K562 (cell line): ENCODE measurements at regions not wholly inside any gene's neighbourhood (a gene's known extent, or its start where the extent isn't known, plus 50 kb on each side); places are given as distances from the start of the nearest gene placed in this dataset.

Source experiments
- ATAC-seq: fragments of 200-7000 bp; cut with Tn5 transposase; 3 replicates; pipeline ENCODE4 v1.9.1; 2020; ENCODE audit warnings: moderate library complexity
- BruUV-seq: library from RNA; stranded (reverse); fragments of 400-500 nt; replicated peaks from 2 replicates; lab custom pipeline; 2021; lab: Mats Ljungman, UMichigan
- CTCF ChIA-PET: fragments of 300-600 bp; formaldehyde crosslinking; extraction: SDS; loops from one replicate; lab custom pipeline; 2021; ENCODE audit warnings: low intra/inter-chr PET ratio; lab: Yijun Ruan, JAX
- POLR2A ChIA-PET: fragments of 300-600, 350-650 bp; sonication (Branson Sonifier 250); formaldehyde crosslinking; extraction: SDS; loops from one replicate; lab custom pipeline; 2021; ENCODE audit warnings: antibody characterized with exemption, inconsistent platforms; lab: Yijun Ruan, JAX
- DNase-seq, 4 experiments: peaks; one replicate each; pipeline versions ENCODE4 v3.0.0 to v3.0.0-alpha.2; 2011 to 2018; ENCODE audit warnings: low spot score in 3 of 4, mixed read lengths in 3 of 4; ENCODE audit errors: extremely low read depth in 1 of 4
- FAIRE-seq: peaks from 2 replicates; lab custom pipeline; 2011; peaks lifted over from hg19 to GRCh38; lab: Jason Lieb, UNC
- H2AFZ ChIP-seq: 2 replicates; pipeline ENCODE4 v1.6.0; 2011; ENCODE audit warnings: low read depth, low read length, control low read depth, inconsistent platforms
- H3K27ac ChIP-seq: fragments of 200-600 bp; 3 replicates; pipeline ENCODE4 v1.8.0; 2011; ENCODE audit warnings: low read depth, mild to moderate bottlenecking, control low read depth, inconsistent platforms, low read length, moderate library complexity, mixed read lengths; ENCODE audit errors: extremely low read depth
- H3K27me3 ChIP-seq, 2 experiments: fragments of 300-600 bp in 1 of 2; 2 replicates in 1 of 2; 3 replicates in 1 of 2; pipeline versions ENCODE4 v1.6.0 to v1.8.0; 2011; ENCODE audit warnings: inconsistent platforms in 2 of 2, low read length in 2 of 2, mild to moderate bottlenecking in 1 of 2, mixed read lengths in 1 of 2, moderate library complexity in 1 of 2; ENCODE audit not compliant: control insufficient read depth in 2 of 2, insufficient read depth in 2 of 2
- H3K36me3 ChIP-seq: fragments of 300-600 bp; 3 replicates; pipeline ENCODE4 v1.8.0; 2011; ENCODE audit warnings: mild to moderate bottlenecking, low read length, inconsistent platforms; ENCODE audit not compliant: control insufficient read depth, insufficient read depth
- H3K4me1 ChIP-seq, 2 experiments: fragments of 200-600 bp in 1 of 2; replicated peaks in 1 of 2; 2 replicates in 1 of 2; 3 replicates in 1 of 2; pipeline versions ENCODE4 v1.5.1 to v1.8.0; 2011; ENCODE audit warnings: inconsistent platforms in 2 of 2, low read length in 2 of 2, mild to moderate bottlenecking in 1 of 2, mixed read lengths in 1 of 2, moderate library complexity in 1 of 2; ENCODE audit not compliant: control insufficient read depth in 2 of 2, insufficient read depth in 2 of 2
- H3K4me2 ChIP-seq: 2 replicates; pipeline ENCODE4 v1.6.1; 2011; ENCODE audit warnings: low read length, control low read depth, inconsistent platforms, mixed read lengths; ENCODE audit not compliant: insufficient read depth
- H3K4me3 ChIP-seq: fragments of 200-600 bp; sonication (generic), shearing (Covaris generic); 2 replicates; pipeline ENCODE4 v1.5.1; 2016; ENCODE audit warnings: control low read depth, inconsistent platforms
- H3K79me2 ChIP-seq: fragments of 200-600 bp; 3 replicates; pipeline ENCODE4 v1.8.0; 2011; ENCODE audit warnings: low read length, inconsistent platforms; ENCODE audit not compliant: control insufficient read depth, insufficient read depth
- H3K9ac ChIP-seq, 2 experiments: 2 replicates each; pipeline versions ENCODE4 v1.6.0 to v1.6.1; 2011; ENCODE audit warnings: low read depth in 2 of 2, low read length in 2 of 2, control low read depth in 1 of 2, inconsistent platforms in 1 of 2, mild to moderate bottlenecking in 1 of 2, mixed read lengths in 1 of 2; ENCODE audit not compliant: insufficient read depth in 1 of 2
- H3K9me1 ChIP-seq: one replicate; pipeline ENCODE4 v1.6.0; 2011; ENCODE audit warnings: inconsistent platforms, mild to moderate bottlenecking, low read length, moderate library complexity; ENCODE audit not compliant: control insufficient read depth, insufficient read depth
- H3K9me3 ChIP-seq: replicated peaks from 2 replicates; pipeline ENCODE4 v1.5.1; 2011; ENCODE audit warnings: low read depth, low read length, inconsistent platforms; ENCODE audit not compliant: control insufficient read depth, insufficient read depth
- H4K20me1 ChIP-seq: replicated peaks from 2 replicates; pipeline ENCODE4 v1.6.1; 2011; ENCODE audit warnings: low read length, inconsistent platforms, mixed read lengths; ENCODE audit not compliant: control insufficient read depth, insufficient read depth
- FUS ChIP-seq: fragments of 200-400 bp; formaldehyde crosslinking; optimal IDR thresholded peaks from 2 replicates; pipeline ENCODE3; 2017; ENCODE audit warnings: low read depth, low read length
- HMGN3 ChIP-seq: IDR thresholded peaks from 2 replicates; pipeline ENCODE4 v1.6.1; 2011; ENCODE audit warnings: borderline replicate concordance, low read depth, mild to moderate bottlenecking, mixed read lengths, low read length; ENCODE audit not compliant: insufficient read length; ENCODE audit errors: extremely low read depth
- MCM3 ChIP-seq: fragments of 450-650 bp; IDR thresholded peaks from 2 replicates; pipeline ENCODE4 v1.6.1; 2016
- NCOA4 ChIP-seq: fragments of 450-650 bp; IDR thresholded peaks from 2 replicates; pipeline ENCODE4 v1.6.1; 2018; ENCODE audit warnings: mild to moderate bottlenecking; ENCODE audit not compliant: partially characterized antibody
- POLR3G ChIP-seq: IDR thresholded peaks from 2 replicates; pipeline ENCODE4 v1.6.1; 2011; ENCODE audit not compliant: insufficient read length, insufficient replicate concordance; ENCODE audit errors: extremely low read depth
- RAD51 ChIP-seq: fragments of 450-650 bp; IDR thresholded peaks from 2 replicates; pipeline ENCODE4 v1.7.1; 2016; ENCODE audit warnings: low read depth, mild to moderate bottlenecking, borderline replicate concordance
- SMARCC2 ChIP-seq: fragments of 450-650 bp; IDR thresholded peaks from 2 replicates; pipeline ENCODE4 v1.6.1; 2017; ENCODE audit warnings: antibody characterized with exemption, moderate library complexity, mild to moderate bottlenecking, low read depth
- WGBS: fragments of 100-300 bp; shearing (Covaris generic); methylation state at CpG from one replicate; pipeline ENCODE4 v1.1.6; 2016; ENCODE audit warnings: low coverage, mixed read lengths; ENCODE audit not compliant: insufficient coverage; ENCODE audit errors: missing lambda C conversion rate; 5-methylcytosine and 5-hydroxymethylcytosine counted together
- in situ Hi-C: fragments of 300-500 bp; cut with MboI; formaldehyde crosslinking; loops from 4 replicates; pipeline ENCODE4 v1.15.0; 2018; ENCODE audit warnings: inconsistent platforms, mixed read lengths
- intact Hi-C: fragments of 100-400 bp; cut with micrococcal nuclease; formaldehyde crosslinking; loops from 2 replicates; pipeline ENCODE4 v1.14.2; 2022
- TF ChIP-seq, protein P1 (sequence below): sonication (generic); formaldehyde crosslinking; IDR thresholded peaks from 2 replicates; pipeline ENCODE4 v1.9.0; 2022; ENCODE audit warnings: mild to moderate bottlenecking, missing genetic modification reagents
- TF ChIP-seq, protein P2 (sequence below): IDR thresholded peaks from 2 replicates; pipeline ENCODE4 v1.6.1; 2014; ENCODE audit warnings: antibody characterized with exemption
- TF ChIP-seq, protein P3 (sequence below), 2 experiments: IDR thresholded peaks in 1 of 2; conservative IDR thresholded peaks in 1 of 2; 2 replicates each; pipeline ENCODE4 v1.6.1; 2016; ENCODE audit warnings: low read depth in 2 of 2, mild to moderate bottlenecking in 1 of 2, missing compliant biosample characterization in 1 of 2, missing genetic modification characterization in 1 of 2, moderate library complexity in 1 of 2
- TF ChIP-seq, protein P4 (sequence below), 2 experiments: fragments of 450-650 bp; conservative IDR thresholded peaks; 2 replicates each; pipeline ENCODE4 v1.6.1; 2017; ENCODE audit warnings: mild to moderate bottlenecking in 2 of 2, moderate library complexity in 2 of 2

DNA sequence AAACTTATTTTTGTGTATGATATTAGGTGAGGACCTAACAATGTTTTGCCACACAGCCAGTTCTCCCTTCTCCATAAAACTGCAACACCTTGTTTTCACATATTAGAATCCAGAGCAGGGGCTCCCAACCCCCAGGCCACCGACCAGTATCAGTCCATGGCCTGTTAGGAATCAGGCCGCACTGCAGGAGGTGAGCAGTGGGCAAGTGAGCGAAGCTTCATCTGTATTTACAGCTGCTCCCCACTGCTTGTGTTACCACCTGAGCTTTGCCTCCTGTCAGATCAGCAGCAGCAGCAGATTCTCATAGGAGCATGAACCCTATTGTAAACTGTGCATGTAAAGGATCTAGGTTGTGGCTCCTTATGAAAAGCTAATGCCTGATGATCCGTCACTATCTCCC, 185.9 kb upstream of the NSMCE3 start:
- Histone ChIP-seq H2AFZ (no peak overlapping the region), H3K27me3 (peaks cover 0 to 28% of the 10 kb centered on the region in 2 experiments; a peak in 2 of 5 replicates), H3K27ac (no peak overlapping the region), H3K4me2 (no peak overlapping the region), H3K4me1 (no peaks in the 10 kb centered on the region), H3K9ac (no peak overlapping the region), H3K9me3 (no peaks in the 10 kb centered on the region), H4K20me1 (no peaks in the 10 kb centered on the region), H3K9me1 (no peaks in the 10 kb centered on the region), H3K4me3 (no peak overlapping the region), H3K79me2 (no peaks in the 10 kb centered on the region)
- no TSS peak for BruUV-seq
- ATAC-seq (no peak), FAIRE-seq (no peak), DNase-seq (no peak)
- intact Hi-C loops = no loop called here
- ChIA-PET POLR2A (no interaction called here), CTCF (no interaction called here)
- WGBS = 0% methylated on average over 4 of the region's 4 CpGs
- in situ Hi-C loops = no loop called here
- TF ChIP-seq SMARCC2 = no peak
- no peak for TF ChIP-seq NCOA4
- no peak for TF ChIP-seq POLR3G
- TF ChIP-seq HMGN3 = no peak
- TF ChIP-seq, protein P1, sequence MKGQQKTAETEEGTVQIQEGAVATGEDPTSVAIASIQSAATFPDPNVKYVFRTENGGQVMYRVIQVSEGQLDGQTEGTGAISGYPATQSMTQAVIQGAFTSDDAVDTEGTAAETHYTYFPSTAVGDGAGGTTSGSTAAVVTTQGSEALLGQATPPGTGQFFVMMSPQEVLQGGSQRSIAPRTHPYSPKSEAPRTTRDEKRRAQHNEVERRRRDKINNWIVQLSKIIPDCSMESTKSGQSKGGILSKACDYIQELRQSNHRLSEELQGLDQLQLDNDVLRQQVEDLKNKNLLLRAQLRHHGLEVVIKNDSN (CRISPR knock-in tag) = no peak
- no peak for TF ChIP-seq MCM3
- TF ChIP-seq, protein P2, sequence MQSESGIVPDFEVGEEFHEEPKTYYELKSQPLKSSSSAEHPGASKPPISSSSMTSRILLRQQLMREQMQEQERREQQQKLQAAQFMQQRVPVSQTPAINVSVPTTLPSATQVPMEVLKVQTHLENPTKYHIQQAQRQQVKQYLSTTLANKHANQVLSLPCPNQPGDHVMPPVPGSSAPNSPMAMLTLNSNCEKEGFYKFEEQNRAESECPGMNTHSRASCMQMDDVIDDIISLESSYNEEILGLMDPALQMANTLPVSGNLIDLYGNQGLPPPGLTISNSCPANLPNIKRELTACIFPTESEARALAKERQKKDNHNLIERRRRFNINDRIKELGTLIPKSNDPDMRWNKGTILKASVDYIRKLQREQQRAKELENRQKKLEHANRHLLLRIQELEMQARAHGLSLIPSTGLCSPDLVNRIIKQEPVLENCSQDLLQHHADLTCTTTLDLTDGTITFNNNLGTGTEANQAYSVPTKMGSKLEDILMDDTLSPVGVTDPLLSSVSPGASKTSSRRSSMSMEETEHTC = no peak
- TF ChIP-seq, protein P3, sequence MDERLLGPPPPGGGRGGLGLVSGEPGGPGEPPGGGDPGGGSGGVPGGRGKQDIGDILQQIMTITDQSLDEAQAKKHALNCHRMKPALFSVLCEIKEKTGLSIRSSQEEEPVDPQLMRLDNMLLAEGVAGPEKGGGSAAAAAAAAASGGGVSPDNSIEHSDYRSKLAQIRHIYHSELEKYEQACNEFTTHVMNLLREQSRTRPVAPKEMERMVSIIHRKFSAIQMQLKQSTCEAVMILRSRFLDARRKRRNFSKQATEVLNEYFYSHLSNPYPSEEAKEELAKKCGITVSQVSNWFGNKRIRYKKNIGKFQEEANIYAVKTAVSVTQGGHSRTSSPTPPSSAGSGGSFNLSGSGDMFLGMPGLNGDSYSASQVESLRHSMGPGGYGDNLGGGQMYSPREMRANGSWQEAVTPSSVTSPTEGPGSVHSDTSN (CRISPR knock-in tag; IDR thresholded peaks at IDR 0.05; ENCODE audit: low read depth) = no peak
- TF ChIP-seq, protein P3 (tag; conservative IDR thresholded peaks at IDR 0.05; ENCODE audit: low read depth) = no peak
- no peak for TF ChIP-seq RAD51
- TF ChIP-seq, protein P4, sequence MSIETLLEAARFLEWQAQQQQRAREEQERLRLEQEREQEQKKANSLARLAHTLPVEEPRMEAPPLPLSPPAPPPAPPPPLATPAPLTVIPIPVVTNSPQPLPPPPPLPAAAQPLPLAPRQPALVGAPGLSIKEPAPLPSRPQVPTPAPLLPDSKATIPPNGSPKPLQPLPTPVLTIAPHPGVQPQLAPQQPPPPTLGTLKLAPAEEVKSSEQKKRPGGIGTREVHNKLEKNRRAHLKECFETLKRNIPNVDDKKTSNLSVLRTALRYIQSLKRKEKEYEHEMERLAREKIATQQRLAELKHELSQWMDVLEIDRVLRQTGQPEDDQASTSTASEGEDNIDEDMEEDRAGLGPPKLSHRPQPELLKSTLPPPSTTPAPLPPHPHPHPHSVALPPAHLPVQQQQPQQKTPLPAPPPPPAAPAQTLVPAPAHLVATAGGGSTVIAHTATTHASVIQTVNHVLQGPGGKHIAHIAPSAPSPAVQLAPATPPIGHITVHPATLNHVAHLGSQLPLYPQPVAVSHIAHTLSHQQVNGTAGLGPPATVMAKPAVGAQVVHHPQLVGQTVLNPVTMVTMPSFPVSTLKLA (conservative IDR thresholded peaks at IDR 0.05) = no peak
- TF ChIP-seq FUS = no peak
- TF ChIP-seq, all 486 proteins: peak for 0
- H3K36me3 ChIP-seq = no peaks in the 10 kb centered on the region
